KBM-7 (cell line): ENCODE measurements at regions not wholly inside any gene's neighbourhood (a gene's known extent, or its start where the extent isn't known, plus 50 kb on each side); places are given as distances from the start of the nearest gene placed in this dataset.

Experiments used
- DNase-seq: peaks from one replicate; pipeline ENCODE4 v3.0.0-alpha.2; 2015
- in situ Hi-C: fragments of 300-500 bp; cut with MboI; formaldehyde crosslinking; loops from 2 replicates; pipeline ENCODE4 v1.14.3; 2020; ENCODE audit warnings: low sequenced_read_pairs, low pct_unique_long_range_greater_than_20kb, mixed read lengths

DNA sequence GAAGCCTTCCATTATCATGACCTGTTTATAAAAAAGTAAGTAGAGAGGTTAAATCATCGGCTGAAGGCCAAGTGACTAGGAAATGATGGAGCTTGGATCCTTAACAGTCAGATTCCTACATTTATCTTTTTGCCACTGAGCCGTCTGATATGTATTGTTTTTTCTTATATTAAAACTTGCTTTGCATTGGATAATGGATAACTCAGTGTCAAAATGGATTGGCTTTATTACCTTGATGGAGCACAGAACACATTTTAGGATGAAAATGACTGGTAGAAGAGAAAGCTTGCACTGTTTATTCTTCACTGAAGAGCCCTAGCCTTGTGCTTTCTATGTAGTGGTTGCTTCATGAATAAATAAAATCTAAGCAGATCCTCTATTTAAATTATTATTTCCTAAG is 54.2 kb upstream of the TSPAN5 start:
- no peak for DNase-seq
- in situ Hi-C loops = no loop called here

DNA sequence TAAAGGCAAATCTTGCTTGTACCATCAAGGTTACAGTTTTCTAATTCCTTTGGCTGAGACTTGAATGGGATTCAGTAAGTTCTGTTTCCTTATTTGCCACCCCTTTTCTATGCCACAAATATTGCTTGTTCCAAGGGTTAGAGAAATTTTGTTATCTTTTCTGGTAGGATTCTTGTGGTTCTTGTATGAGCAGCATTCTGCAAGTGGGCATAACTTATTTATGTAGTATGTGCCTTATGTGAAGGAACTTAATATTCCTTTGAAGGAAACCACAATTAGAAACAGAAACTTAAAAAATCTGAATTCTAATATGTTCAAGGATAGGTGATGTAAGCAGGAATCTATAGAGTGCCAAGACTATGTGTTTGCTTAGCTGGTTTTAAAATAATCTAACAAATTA is 53.1 kb upstream of the TSPAN5 start:
- no peak for DNase-seq
- in situ Hi-C loops = no loop called here

DNA sequence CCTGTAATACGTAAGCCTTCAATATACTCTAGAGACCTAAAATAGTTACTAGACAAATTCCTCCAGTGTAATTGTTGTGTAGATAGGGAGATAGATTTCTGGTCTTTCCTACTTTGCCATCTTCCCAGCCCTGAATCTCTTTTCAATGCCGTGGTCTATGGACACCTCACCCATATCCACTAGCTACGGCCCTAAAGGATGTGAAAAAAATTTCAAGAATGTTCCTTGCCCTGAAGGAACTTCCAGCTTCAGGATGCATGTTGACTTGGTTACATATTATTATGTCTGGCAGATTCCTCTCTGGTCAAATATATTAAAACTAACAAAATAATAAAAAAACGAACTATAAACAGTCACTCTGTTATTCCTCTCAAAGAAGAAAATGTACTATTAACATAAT is 52.4 kb upstream of the TSPAN5 start:
- in situ Hi-C loops = no loop called here
- no peak for DNase-seq
